IMR-90 (cell line): ENCODE measurements at regions not wholly inside any gene's neighbourhood (a gene's known extent, or its start where the extent isn't known, plus 50 kb on each side); places are given as distances from the start of the nearest gene placed in this dataset.

Experiments
- ATAC-seq: fragments of 200-7000 bp; cut with Tn5 transposase; 2 replicates; pipeline ENCODE4 v1.9.1; 2020; ENCODE audit warnings: low read depth, mild to moderate bottlenecking, moderate library complexity
- BruUV-seq: library from RNA; stranded (reverse); fragments of 400-500 nt; replicated peaks from 2 replicates; lab custom pipeline; 2021; lab: Mats Ljungman, UMichigan
- CTCF ChIA-PET: fragments of 300-600 bp; formaldehyde crosslinking; extraction: SDS; loops from one replicate; lab custom pipeline; 2021; ENCODE audit warnings: antibody characterized with exemption; lab: Yijun Ruan, JAX
- POLR2A ChIA-PET: fragments of 300-600 bp; sonication (Branson Sonifier 250); formaldehyde crosslinking; loops from one replicate; lab custom pipeline; 2022; ENCODE audit warnings: antibody characterized with exemption; ENCODE audit not compliant: unreplicated experiment; lab: Charles Lee
- DNase-seq: peaks from one replicate; pipeline ENCODE4 v3.0.0; 2013
- H2AFZ ChIP-seq: replicated peaks from 2 replicates; pipeline ENCODE3; 2013; ENCODE audit warnings: low read length, mild to moderate bottlenecking; ENCODE audit not compliant: poor library complexity
- H2AK5ac ChIP-seq: 2 replicates; pipeline ENCODE4 v1.6.1; 2013; ENCODE audit warnings: low read depth, low read length, inconsistent platforms
- H2AK9ac ChIP-seq: replicated peaks from 2 replicates; pipeline ENCODE3; 2013; ENCODE audit warnings: mild to moderate bottlenecking, low read depth, low read length, moderate library complexity; ENCODE audit not compliant: poor library complexity
- H2BK120ac ChIP-seq: 2 replicates; pipeline ENCODE4 v1.6.1; 2013; ENCODE audit warnings: low read depth, low read length, inconsistent platforms
- H2BK15ac ChIP-seq: 3 replicates; pipeline ENCODE4 v1.6.1; 2013; ENCODE audit warnings: low read depth, low read length, inconsistent platforms
- H2BK20ac ChIP-seq: 2 replicates; pipeline ENCODE4 v1.6.1; 2013; ENCODE audit warnings: low read depth, mild to moderate bottlenecking, inconsistent platforms, low read length, moderate library complexity
- H2BK5ac ChIP-seq: 2 replicates; pipeline ENCODE4 v1.6.1; 2013; ENCODE audit warnings: mild to moderate bottlenecking, low read depth, low read length, inconsistent platforms; ENCODE audit not compliant: poor library complexity, severe bottlenecking
- H3K14ac ChIP-seq: replicated peaks from 2 replicates; pipeline ENCODE4 v1.6.1; 2013; ENCODE audit warnings: low read depth, low read length, inconsistent platforms
- H3K18ac ChIP-seq: 2 replicates; pipeline ENCODE4 v1.6.1; 2013; ENCODE audit warnings: low read depth, low read length, control low read depth
- H3K23ac ChIP-seq: 2 replicates; pipeline ENCODE4 v1.6.1; 2013; ENCODE audit warnings: low read depth, low read length, inconsistent platforms
- H3K27ac ChIP-seq: 2 replicates; pipeline ENCODE4 v1.5.1; 2013; ENCODE audit warnings: mild to moderate bottlenecking, control low read depth, low read length; ENCODE audit not compliant: insufficient read depth
- H3K27me3 ChIP-seq: 2 replicates; pipeline ENCODE4 v1.6.1; 2013; ENCODE audit warnings: low read length; ENCODE audit not compliant: control insufficient read depth, insufficient read depth
- H3K36me3 ChIP-seq: 2 replicates; pipeline ENCODE4 v1.6.1; 2013; ENCODE audit warnings: low read length, mixed read lengths; ENCODE audit not compliant: control insufficient read depth, insufficient read depth
- H3K4ac ChIP-seq: 2 replicates; pipeline ENCODE4 v1.6.1; 2013; ENCODE audit warnings: low read depth, low read length, inconsistent platforms
- H3K4me1 ChIP-seq: 2 replicates; pipeline ENCODE4 v1.6.1; 2013; ENCODE audit warnings: low read length, mixed read lengths; ENCODE audit not compliant: control insufficient read depth, insufficient read depth
- H3K4me2 ChIP-seq: 2 replicates; pipeline ENCODE4 v1.6.1; 2013; ENCODE audit warnings: low read depth, mild to moderate bottlenecking, control low read depth, low read length, moderate library complexity
- H3K4me3 ChIP-seq: 2 replicates; pipeline ENCODE4 v1.5.1; 2013; ENCODE audit warnings: low read depth, mild to moderate bottlenecking, control low read depth, low read length, moderate library complexity; ENCODE audit not compliant: insufficient read depth
- H3K56ac ChIP-seq: 2 replicates; pipeline ENCODE4 v1.6.1; 2013; ENCODE audit warnings: low read length, inconsistent platforms; ENCODE audit not compliant: insufficient read depth; ENCODE audit errors: extremely low read depth
- H3K79me1 ChIP-seq, 2 experiments: 2 replicates each; pipeline ENCODE4 v1.6.1; 2013; ENCODE audit warnings: low read length in 2 of 2, inconsistent platforms in 1 of 2, low read depth in 1 of 2
- H3K9ac ChIP-seq: 2 replicates; pipeline ENCODE4 v1.6.1; 2013; ENCODE audit warnings: low read depth, low read length, control low read depth
- H3K9me1 ChIP-seq: 2 replicates; pipeline ENCODE4 v1.6.1; 2013; ENCODE audit warnings: low read length, inconsistent platforms; ENCODE audit not compliant: insufficient read depth
- H3K9me3 ChIP-seq: 2 replicates; pipeline ENCODE4 v1.6.1; 2013; ENCODE audit warnings: low read length; ENCODE audit not compliant: control insufficient read depth, insufficient read depth
- H4K20me1 ChIP-seq: 2 replicates; pipeline ENCODE4 v1.6.1; 2013; ENCODE audit warnings: low read length, inconsistent platforms; ENCODE audit not compliant: insufficient read depth
- H4K5ac ChIP-seq: 2 replicates; pipeline ENCODE4 v1.6.1; 2013; ENCODE audit warnings: mild to moderate bottlenecking, low read depth, low read length, control low read depth
- H4K8ac ChIP-seq, 2 experiments: 2 replicates each; pipeline ENCODE4 v1.6.1; 2013; ENCODE audit warnings: low read depth in 2 of 2, low read length in 2 of 2, control low read depth in 1 of 2, inconsistent platforms in 1 of 2
- H4K91ac ChIP-seq: 2 replicates; pipeline ENCODE4 v1.6.1; 2013; ENCODE audit warnings: low read depth, low read length, inconsistent platforms; ENCODE audit not compliant: insufficient read depth
- BHLHE40 ChIP-seq: fragments of 150-350 bp; IDR thresholded peaks from 2 replicates; pipeline ENCODE4 v1.6.1; 2016; ENCODE audit warnings: mild to moderate bottlenecking, low read depth, low read length
- CEBPB ChIP-seq: IDR thresholded peaks from 2 replicates; pipeline ENCODE4 v1.6.1; 2012; ENCODE audit warnings: low read depth, low read length, improper control_type of control experiment
- CHD1 ChIP-seq: IDR thresholded peaks from 2 replicates; pipeline ENCODE4 v1.6.1; 2012; ENCODE audit warnings: low read depth, low read length, improper control_type of control experiment
- FOS ChIP-seq: fragments of 150-350 bp; IDR thresholded peaks from 2 replicates; pipeline ENCODE4 v1.6.1; 2016; ENCODE audit warnings: low read depth, low read length
- MAFK ChIP-seq: IDR thresholded peaks from 2 replicates; pipeline ENCODE4 v1.6.1; 2012; ENCODE audit warnings: low read depth, low read length, improper control_type of control experiment
- MAZ ChIP-seq: IDR thresholded peaks from 2 replicates; pipeline ENCODE4 v1.6.1; 2012; ENCODE audit warnings: low read depth, mild to moderate bottlenecking, low read length, improper control_type of control experiment, moderate library complexity, borderline replicate concordance
- MXI1 ChIP-seq: IDR thresholded peaks from 2 replicates; pipeline ENCODE4 v1.6.1; 2012; ENCODE audit warnings: low read depth, mild to moderate bottlenecking, low read length, moderate library complexity, borderline replicate concordance
- NFE2L2 ChIP-seq: fragments of 150-350 bp; IDR thresholded peaks from 2 replicates; pipeline ENCODE4 v1.6.1; 2016; ENCODE audit warnings: low read depth, mild to moderate bottlenecking, low read length
- POLR2A ChIP-seq: IDR thresholded peaks from 2 replicates; pipeline ENCODE4 v1.6.1; 2012; ENCODE audit warnings: mild to moderate bottlenecking, low read depth, low read length
- RAD21 ChIP-seq: IDR thresholded peaks from 2 replicates; pipeline ENCODE4 v1.6.1; 2012; ENCODE audit warnings: low read length, improper control_type of control experiment
- RCOR1 ChIP-seq: IDR thresholded peaks from 2 replicates; pipeline ENCODE4 v1.6.1; 2012; ENCODE audit warnings: mild to moderate bottlenecking, low read length, improper control_type of control experiment; ENCODE audit not compliant: insufficient replicate concordance
- RFX5 ChIP-seq: IDR thresholded peaks from 2 replicates; pipeline ENCODE4 v1.8.0; 2012; ENCODE audit warnings: low read depth, mild to moderate bottlenecking, low read length, moderate library complexity
- SMC3 ChIP-seq: fragments of 150-350 bp; IDR thresholded peaks from 2 replicates; pipeline ENCODE4 v1.6.1; 2016; ENCODE audit warnings: low read depth, mild to moderate bottlenecking, antibody characterized with exemption, low read length, moderate library complexity
- WGBS, 2 experiments: methylation state at CpG; one replicate each; pipeline versions ENCODE4 v1.1.5 to v1.1.7; 2013; ENCODE audit warnings: missing lambda C conversion rate in 2 of 2; ENCODE audit not compliant: insufficient read length in 1 of 2; ENCODE audit errors: extremely low coverage in 2 of 2; 5-methylcytosine and 5-hydroxymethylcytosine counted together
- dilution Hi-C: fragments of 300-500 bp; cut with HindIII; formaldehyde crosslinking; loops from one replicate; pipeline ENCODE4 v1.14.3; 2018; ENCODE audit warnings: low sequenced_read_pairs; ENCODE audit not compliant: unreplicated experiment
- in situ Hi-C: fragments of 300-500 bp; cut with MboI; formaldehyde crosslinking; loops from 3 replicates; pipeline ENCODE4 v1.14.3; 2019; ENCODE audit warnings: low sequenced_read_pairs, inconsistent platforms, mixed read lengths
- intact Hi-C: fragments of 100-400 bp; cut with micrococcal nuclease; formaldehyde crosslinking; loops from 2 replicates; pipeline ENCODE4 v1.10.0; 2022
- TF ChIP-seq, protein P1 (sequence below): fragments of 150-350 bp; IDR thresholded peaks from 2 replicates; pipeline ENCODE4 v1.6.1; 2017; ENCODE audit warnings: mild to moderate bottlenecking, antibody characterized with exemption, low read length, low read depth
- TF ChIP-seq, protein P2 (sequence below): conservative IDR thresholded peaks from 2 replicates; pipeline ENCODE4 v1.5.1; 2012; ENCODE audit warnings: mild to moderate bottlenecking, low read depth, low read length, improper control_type of control experiment
- TF ChIP-seq, protein P3 (sequence below): fragments of 150-350 bp; IDR thresholded peaks from 2 replicates; pipeline ENCODE4 v1.6.1; 2016; ENCODE audit warnings: low read depth, mild to moderate bottlenecking, low read length, moderate library complexity, borderline replicate concordance

DNA sequence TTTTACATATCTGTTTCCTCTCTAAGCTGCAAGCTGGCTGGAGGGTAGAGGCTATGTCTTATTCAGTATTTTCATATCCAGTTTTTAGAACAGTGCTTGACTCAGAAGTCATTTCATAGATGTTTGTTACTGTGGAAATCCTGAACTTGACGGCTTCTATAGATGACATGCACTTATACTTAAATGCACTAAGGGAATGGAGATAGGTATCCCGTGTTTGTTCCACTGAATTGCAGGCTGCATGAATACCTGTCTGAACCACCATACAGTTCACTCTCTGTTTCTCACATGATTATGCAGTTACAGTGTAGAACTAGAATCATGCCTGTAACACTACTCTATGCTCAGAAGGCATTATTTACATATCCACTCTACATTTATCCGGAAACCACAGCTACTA is 417.1 kb downstream of the MTX2 start:
- ChIA-PET CTCF (no interaction called here), POLR2A (no interaction called here)
- Histone ChIP-seq H2BK120ac (no peak overlapping the region), H2AFZ (no peak overlapping the region), H3K4me1 (no peaks in the 10 kb centered on the region), H3K4me3 (no peak overlapping the region), H4K91ac (no peak overlapping the region), H2AK9ac (no peak overlapping the region), H3K9me1 (no peaks in the 10 kb centered on the region), H4K20me1 (no peaks in the 10 kb centered on the region), H3K23ac (no peak overlapping the region), H3K9me3 (no peaks in the 10 kb centered on the region), H3K36me3 (no peaks in the 10 kb centered on the region), H3K4ac (no peak overlapping the region), H2BK15ac (no peak overlapping the region), H2AK5ac (no peak overlapping the region), H3K27ac (no peak overlapping the region), H3K56ac (no peak overlapping the region), H2BK5ac (no peak overlapping the region), H4K8ac (no peak overlapping the region), H3K4me2 (no peak overlapping the region), H4K5ac (no peak overlapping the region), H3K79me1 (no peaks in the 10 kb centered on the region), H3K18ac (no peak overlapping the region), H3K9ac (no peak overlapping the region), H3K14ac (no peak overlapping the region), H2BK20ac (no peak overlapping the region), H3K27me3 (no peaks in the 10 kb centered on the region)
- in situ Hi-C loops (no loop called here), dilution Hi-C loops (no loop called here), intact Hi-C loops (no loop called here)
- no TSS peak for BruUV-seq
- DNase-seq (no peak), ATAC-seq (no peak)
- TF ChIP-seq CEBPB, result no peak
- no peak for TF ChIP-seq SMC3
- TF ChIP-seq, protein P1, sequence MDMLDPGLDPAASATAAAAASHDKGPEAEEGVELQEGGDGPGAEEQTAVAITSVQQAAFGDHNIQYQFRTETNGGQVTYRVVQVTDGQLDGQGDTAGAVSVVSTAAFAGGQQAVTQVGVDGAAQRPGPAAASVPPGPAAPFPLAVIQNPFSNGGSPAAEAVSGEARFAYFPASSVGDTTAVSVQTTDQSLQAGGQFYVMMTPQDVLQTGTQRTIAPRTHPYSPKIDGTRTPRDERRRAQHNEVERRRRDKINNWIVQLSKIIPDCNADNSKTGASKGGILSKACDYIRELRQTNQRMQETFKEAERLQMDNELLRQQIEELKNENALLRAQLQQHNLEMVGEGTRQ, result no peak
- no peak for TF ChIP-seq MAFK
- TF ChIP-seq BHLHE40, result no peak
- no peak for TF ChIP-seq RFX5
- no peak for TF ChIP-seq RAD21
- no peak for TF ChIP-seq CHD1
- no peak for TF ChIP-seq NFE2L2
- no peak for TF ChIP-seq FOS
- TF ChIP-seq MAZ, result no peak
- TF ChIP-seq MXI1, result no peak
- TF ChIP-seq, protein P2, sequence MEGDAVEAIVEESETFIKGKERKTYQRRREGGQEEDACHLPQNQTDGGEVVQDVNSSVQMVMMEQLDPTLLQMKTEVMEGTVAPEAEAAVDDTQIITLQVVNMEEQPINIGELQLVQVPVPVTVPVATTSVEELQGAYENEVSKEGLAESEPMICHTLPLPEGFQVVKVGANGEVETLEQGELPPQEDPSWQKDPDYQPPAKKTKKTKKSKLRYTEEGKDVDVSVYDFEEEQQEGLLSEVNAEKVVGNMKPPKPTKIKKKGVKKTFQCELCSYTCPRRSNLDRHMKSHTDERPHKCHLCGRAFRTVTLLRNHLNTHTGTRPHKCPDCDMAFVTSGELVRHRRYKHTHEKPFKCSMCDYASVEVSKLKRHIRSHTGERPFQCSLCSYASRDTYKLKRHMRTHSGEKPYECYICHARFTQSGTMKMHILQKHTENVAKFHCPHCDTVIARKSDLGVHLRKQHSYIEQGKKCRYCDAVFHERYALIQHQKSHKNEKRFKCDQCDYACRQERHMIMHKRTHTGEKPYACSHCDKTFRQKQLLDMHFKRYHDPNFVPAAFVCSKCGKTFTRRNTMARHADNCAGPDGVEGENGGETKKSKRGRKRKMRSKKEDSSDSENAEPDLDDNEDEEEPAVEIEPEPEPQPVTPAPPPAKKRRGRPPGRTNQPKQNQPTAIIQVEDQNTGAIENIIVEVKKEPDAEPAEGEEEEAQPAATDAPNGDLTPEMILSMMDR, result no peak
- TF ChIP-seq, protein P3, sequence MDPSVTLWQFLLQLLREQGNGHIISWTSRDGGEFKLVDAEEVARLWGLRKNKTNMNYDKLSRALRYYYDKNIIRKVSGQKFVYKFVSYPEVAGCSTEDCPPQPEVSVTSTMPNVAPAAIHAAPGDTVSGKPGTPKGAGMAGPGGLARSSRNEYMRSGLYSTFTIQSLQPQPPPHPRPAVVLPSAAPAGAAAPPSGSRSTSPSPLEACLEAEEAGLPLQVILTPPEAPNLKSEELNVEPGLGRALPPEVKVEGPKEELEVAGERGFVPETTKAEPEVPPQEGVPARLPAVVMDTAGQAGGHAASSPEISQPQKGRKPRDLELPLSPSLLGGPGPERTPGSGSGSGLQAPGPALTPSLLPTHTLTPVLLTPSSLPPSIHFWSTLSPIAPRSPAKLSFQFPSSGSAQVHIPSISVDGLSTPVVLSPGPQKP, result no peak
- no peak for TF ChIP-seq RCOR1
- TF ChIP-seq POLR2A, result no peak
- WGBS, 2 experiments, result no CpG with 5 or more reads among the region's 3 CpGs
